H4 (cell line): ENCODE measurements at regions not wholly inside any gene's neighbourhood (a gene's known extent, or its start where the extent isn't known, plus 50 kb on each side); places are given as distances from the start of the nearest gene placed in this dataset.
"Not testable (repeated sequence)": the region's sequence is repeated elsewhere in the genome, so short reads cannot be mapped to it uniquely, and the experiment has no call there.

Experiments used
- DNase-seq: peaks from one replicate; pipeline ENCODE4 v3.0.0-alpha.2; 2015; ENCODE audit warnings: low spot score

DNA sequence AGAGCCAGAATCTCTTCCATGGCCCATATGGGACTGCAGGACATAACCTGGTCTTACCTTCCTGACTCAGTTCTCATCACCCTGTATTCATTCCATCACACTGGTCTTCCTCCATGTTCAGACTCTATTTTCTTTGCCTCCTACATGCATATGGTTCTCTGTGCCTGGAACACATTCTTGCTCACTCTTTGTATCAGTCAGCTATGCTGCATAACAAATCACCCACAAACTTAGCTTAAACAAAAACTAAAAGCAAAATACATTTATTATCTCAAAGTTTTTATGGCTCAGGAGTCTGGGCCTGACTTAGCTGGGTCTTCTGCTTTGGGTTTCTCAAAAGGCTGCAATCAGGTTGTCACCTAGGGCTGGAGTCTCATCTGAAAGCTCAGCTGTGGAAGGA is 712.6 kb upstream of the TBX3 start:
- no peak for DNase-seq

DNA sequence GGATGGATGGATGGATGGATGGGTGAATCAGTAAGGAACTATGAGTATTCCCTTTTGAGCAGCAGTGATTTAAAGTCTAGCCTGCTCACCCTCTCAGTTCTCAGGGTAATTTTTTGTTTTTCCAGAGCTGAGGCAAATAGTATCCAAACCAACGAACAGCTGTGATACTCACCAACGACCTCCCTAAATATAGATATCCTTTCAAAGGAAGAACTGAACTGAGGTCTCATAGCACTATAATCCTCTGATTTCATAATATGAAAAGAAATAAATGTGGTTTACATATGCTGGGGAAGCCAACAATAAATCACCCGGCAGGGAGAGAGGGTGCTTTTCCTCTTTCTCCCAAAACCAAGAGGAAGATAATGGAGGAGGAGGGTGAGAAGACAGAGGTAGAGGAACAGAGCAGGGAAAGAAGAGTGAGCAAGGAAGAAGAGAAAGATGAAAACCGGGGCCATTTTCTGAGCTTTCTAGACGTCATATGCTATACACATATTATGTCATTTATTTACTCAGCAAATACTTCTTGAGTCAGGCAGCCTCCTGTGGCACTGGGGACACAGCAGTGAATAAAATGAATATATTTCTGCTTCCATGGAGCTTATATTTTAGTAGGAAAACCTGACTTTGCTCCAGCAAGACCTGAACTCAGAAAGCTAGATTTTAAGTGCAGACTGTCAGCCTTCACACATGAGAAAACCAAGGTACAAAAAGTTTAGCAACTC is 710.7 kb upstream of the TBX3 start:
- no peak for DNase-seq

DNA sequence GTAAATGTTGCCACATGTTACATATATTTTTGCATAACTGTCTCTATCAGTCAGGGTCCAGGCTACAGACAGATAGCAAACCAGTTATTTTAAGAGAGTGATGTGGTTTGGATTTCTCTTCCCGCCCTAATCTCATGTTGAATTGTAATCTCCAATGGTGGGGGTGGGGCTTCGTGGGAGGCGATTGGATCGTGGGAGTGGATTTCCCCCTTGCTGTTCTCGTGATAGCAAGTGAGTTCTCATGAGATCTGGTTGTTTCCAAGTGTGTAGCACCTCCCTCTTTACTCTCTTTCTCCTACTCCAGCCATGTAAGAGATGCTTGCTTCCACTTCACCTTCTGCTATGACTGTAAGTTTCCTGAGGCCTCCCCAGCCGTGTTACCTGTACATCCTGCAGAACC is 704.2 kb upstream of the TBX3 start:
- DNase-seq = no peak

DNA sequence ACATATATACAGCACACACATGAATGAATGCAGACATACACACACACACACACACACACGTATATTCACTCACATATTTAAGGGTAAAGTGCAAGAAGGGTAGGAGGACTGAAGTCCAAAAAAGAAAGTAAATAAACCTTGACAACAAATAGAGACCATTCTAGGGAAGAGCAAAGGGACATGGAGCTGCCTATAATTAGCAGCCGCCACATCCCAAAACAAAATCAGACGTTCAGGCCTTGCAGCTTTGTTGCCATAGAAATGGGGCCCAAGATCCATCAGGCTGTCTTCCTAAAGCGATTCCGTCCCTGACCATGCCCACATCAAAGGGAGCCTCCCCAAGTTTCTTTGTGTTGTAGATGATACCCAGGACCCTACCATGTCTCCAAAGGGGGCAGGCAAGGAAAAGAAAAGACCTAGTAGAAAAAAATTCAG is 703.5 kb upstream of the TBX3 start:
- no peak for DNase-seq

DNA sequence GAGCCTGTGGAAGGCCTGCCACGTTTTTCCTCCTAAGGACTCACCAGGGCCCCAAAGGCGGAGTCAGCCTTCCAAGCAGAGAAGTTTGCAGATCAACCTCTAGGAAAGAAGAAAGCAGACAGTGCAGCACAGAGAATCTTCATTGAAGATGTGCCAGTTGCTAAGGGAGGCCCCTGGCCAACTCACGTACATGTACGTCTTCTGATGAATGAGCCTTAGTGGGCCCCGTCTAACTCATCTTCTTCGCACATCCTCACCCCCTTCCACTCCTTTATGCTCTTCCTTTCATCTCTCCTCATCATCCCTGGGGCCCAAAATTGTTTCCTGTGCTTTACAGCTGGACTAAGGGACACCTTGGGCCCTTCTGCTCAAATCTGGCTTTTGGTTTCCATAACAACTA is 703.0 kb upstream of the TBX3 start:
- DNase-seq = no peak

DNA sequence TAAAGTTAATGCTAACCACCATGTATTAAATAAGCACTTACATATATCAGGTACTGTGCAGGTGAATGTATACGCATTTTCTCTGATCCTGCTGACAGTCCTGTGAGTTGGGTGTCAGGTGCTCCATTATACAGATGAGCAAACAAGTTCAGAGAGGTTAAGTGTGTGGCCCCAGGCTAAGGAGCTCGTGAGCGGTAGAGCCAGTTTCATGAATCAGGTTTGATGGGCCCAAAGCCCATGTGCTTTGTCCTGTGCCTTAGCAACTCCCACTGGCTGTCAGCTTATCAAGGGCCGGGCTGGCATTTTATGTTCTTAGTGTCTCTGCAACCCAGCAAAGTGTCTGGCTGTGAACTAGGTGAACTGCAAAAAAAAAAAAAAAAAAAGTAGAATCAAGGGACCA is 701.2 kb upstream of the TBX3 start:
- no peak for DNase-seq

DNA sequence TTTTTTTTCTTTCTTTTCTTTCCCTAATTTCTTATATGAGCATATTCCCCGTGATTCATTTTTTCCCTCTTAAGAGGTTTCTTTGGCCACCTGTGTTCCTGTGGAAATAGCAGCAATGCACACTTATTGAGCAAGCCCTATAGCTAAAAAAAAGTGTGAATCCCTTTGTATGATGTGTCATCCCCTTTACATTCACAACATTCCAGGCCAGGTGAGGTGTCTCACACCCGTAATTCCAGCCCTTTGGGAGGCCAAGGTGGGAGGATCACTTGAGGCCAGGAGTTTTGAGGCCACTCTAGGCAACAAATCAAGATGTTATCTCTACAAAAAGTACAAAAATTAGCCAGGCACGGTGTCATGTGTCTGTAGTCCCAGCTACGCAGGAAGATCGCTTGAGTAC is 700.4 kb upstream of the TBX3 start:
- DNase-seq = no peak

DNA sequence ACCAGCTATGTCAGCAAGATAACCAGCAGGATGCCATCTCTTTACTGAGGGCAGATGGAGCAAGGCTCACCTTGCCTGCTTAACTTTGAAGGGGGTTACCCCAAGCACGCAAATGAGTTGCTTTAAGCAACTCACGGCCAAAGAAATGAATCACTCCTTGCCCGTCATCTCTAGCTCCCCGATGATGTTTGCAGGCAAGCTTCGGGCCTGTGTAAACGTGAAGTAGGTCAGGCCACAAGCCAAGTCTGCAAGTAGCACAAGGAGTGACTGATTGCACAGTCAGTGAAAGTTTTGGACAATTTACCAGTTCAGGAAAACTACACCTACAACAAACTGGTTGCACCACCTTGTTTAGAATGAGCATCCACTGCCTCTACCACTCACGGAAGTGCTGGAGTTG is 699.7 kb upstream of the TBX3 start:
- peak; percentile 35 for DNase-seq

DNA sequence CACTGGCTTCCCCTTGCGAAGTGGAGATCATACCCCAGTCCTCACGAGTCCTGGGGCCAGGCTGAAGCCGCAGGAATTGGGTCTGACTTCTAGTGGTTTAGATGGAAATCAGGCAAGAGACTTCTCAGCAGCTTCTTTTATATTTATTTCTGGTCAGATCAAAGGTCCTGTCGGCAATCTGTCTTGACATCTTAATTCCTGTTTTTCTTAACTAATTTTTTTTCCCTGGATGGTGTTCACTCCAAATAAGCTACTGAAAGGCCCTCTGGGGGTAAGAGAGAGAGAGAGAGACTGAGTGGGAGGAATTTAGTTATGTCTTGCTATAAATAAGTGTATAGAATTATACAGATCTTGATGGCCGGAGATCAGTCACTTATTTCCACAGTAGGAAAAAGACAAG is 698.7 kb upstream of the TBX3 start:
- no peak for DNase-seq

DNA sequence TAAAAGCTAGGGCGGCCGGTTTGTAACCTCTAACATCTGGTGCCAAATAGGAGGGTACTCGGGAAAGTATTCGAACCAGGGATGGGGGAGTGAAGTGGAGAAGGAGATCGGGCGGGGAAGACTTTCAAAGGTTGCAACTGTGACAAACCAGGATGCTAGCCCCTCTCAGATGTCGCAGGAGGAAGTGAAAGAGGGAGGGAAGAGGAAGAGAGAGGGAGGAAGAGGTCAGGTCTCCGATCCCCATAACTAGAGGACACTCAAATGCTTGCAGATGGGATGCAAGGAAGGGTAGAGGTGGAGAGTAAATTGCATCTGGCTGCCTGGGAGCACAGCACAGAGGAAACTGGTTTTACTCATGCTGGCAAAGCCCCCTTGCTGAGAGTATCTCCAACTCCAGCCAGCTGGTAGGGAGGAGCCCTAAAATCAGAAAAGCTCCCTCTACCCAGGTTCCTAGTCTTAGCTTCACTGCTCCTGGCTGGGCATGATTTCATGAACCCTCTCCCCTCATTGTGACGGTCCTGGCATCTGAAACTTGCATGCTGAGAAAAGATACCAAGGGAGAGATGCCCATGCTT is 696.7 kb upstream of the TBX3 start:
- DNase-seq = no peak

DNA sequence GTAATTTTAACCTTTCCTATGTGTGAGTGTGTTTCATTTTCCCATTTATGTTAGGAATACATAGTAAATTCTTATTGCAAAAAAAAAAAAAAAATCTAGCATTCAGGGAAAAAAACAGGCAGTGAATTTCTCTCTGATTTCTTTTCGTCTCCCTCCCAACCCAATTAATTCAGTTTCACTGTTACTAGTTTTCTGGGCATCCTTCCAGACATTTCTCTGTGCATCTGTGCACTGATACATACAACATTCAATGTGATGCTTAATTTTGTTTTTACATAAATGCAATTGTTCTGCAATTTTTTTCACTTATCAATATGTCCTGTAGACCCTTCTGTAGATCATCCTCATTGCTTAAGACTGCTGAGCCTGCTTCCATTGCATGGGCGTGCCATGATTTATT is 694.3 kb upstream of the TBX3 start:
- no peak for DNase-seq

DNA sequence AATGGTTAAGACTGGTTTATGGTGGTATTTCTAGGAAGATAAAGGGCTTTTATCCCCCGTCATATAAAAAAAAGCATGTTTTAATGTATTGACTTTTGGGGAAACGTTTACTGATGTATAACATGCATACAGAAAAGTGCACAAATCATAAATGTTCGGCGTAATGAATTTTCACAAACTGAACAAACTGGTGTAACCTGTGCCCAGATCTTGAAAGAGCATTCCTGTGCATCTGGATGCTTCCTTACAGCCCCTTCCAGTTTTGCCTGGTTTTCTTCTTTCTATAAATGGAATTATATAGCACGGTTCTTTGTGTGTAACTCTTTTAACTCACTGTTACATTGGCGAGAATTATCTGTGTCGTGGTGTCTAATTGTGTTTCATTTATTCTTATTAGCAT is 693.8 kb upstream of the TBX3 start:
- no peak for DNase-seq

DNA sequence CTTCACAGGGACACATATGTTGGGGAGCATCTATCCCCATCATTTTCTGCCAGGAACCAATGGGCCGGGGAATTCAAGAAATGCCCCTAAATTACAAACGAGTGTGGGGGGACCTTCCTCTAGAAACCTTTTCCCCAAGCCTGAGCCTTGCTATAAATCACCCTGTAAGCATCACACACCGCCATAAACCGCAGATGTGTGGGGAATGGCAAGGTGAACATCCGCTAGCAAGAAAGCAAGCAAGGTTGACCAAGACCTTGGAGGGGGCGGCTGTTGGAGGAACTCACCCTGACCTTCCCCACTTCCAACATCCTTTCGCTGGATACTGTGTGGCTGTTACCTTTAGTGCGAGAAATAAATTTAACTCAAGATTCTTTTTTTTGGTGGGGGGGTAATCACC is 693.3 kb upstream of the TBX3 start:
- no peak for DNase-seq

DNA sequence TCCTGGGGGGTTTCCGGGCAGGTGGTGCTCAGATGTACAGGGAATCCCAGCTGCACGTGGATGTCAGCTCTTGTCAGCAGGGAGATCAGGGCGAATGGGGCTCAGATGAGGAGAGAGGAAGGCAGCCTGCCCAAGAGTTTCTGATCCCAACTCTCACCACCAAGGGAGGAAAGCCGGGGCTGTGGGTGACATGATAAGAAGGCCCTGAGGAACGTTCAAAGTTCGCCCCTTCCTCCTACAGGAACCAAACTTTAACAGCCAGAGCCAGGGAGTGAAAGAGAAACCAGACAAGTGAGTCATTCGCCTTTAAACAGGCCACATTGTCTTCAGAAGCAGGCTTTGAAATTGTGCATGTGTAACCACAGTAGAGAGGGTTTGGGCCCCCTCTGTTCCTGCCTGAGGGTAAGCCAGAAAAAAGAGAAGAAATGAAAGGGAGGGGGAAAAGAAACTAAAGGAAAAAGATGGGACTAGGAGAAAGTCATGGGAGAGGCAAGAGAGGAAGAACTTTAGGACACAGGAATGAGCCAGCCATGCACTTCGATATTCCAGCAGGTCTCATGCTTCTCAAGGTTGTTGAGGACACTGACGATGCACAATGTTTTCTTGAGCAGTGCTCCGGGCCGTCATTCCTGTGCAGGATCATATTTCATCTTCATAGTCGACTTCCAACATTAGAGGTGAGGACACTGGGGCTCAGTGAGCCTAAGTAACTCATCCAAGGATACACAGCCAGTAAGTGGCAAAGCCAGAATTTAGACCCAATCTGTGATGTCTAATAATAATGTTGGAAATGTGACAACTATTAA is 691.4 kb upstream of the TBX3 start:
- peak; percentile 76 for DNase-seq

DNA sequence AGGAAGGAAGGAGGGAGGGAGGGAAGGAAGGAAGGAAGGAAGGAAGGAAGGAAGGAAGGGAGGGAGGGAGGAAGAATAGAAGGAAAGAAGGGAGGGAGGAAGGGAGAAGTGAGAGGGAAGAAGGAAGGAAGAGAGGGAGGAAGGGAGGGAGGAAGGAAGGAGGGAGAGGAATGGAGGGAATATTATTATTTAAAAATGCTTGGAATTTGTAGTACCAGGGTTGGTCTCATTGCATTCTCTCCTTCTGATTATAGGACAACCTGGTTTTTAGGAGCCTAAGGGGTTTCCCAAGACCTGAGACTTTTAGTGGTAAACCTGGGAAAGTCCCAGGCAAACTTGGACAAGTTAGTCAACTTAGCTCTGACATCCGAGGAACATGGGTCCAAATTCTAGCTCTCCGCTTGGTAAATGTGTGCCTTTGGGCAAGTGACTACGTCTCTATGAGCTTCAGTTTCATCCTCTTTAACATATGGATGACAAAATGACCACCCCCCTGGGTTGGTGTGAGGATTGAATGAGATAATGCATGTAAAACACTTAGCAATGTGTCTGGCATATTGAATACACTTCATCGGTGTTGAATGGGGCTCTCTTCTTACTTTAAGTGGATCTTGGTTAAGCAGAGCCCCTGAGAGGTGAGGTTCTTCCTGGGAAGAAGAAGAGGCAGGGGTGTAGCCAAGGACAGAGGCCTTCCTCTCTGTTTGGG is 690.7 kb upstream of the TBX3 start:
- DNase-seq = no peak

DNA sequence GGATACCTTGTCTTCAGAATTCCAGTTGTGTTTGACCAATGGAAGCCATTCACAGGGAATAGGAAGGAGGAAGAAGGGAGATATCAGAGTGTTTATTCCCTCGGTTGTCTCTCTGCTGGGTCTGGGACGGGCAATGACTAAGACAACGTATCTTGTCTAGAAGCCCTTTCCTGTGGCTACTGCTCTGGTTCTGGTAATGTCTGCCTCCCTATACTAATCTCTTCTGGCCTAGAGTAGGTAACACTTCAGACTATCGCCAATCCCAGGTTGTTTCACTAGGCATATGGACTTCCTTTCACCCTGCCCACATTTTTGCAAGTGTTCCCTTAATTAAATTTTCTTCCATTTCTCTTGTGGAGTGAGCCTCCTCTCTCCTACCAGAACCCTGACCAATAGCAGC is 687.7 kb upstream of the TBX3 start:
- no peak for DNase-seq

DNA sequence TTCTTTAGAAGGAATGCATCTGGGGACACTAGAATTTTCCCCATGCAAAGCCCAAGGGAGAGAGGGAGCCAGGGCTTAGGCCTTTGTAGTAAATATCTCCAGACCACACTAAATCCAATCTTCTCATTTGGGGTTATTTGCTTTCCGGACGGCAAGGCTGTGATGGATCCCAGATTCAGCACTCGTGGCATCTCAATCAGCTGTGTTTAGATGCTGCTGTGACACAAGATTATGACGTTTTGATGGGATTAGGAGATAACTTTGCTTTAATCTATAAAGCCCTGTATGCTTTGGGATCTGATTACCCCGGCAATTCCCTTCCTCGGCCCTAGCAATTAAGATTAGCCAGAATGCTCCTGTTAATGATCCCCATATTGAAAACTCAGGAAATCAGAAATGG is 686.7 kb upstream of the TBX3 start:
- DNase-seq = no peak

DNA sequence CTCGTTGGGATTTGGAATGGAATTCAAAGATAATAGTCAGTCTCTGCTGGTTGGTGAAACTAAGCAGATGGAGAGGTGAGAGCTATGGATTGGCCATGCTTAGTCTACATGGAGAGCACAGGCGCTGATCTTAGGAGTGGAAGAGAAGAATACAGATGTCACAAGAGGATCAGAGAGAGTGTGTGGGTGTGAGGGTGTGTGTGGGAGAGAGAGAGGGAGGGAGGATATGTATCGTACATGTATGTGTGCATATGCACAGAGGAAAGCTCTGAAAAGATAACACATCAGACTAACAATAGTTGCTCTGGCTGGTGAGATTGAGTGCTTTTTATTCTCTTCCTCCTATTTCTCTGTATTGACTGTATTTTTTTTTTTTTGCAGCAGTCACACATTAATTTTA is 686.2 kb upstream of the TBX3 start:
- no peak for DNase-seq

DNA sequence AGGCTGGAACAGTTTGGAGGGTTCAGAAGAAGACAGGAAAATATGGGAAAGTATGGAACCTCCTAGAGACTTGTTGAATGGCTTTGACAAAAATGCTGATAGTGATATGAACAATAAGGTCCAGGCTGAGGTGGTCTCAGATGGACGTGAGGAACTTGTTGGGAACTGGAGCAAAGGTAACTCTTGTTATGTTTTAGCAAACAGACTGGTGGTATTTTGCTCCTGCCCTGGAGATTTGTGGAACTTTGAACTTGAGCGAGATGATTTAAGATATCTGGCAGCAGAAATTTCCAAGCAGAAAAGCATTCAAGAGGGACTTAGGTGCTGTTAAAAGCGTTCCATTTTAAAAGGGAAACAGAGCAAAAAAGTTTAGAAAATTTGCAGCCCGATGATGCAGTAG is 682.3 kb upstream of the TBX3 start:
- not testable (repeated sequence) for DNase-seq

DNA sequence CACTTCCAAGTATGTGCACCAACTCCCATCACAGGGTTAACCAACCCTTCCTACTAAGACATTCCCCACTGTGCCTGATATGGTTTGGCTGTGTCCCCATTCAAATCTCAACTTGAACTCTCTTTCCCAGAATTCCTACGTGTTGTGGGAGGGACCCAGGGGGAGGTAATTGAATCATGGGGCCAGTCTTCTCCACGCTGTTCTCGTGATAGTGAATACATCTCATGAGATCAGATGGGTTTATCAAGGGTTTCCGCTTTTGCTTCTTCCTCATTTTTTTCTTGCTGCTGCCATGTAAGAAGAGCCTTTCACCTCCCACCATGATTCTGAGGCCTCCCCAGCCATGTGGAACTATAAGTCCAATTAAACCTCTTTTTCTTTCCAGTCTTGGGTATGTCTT is 681.8 kb upstream of the TBX3 start:
- not testable (repeated sequence) for DNase-seq

DNA sequence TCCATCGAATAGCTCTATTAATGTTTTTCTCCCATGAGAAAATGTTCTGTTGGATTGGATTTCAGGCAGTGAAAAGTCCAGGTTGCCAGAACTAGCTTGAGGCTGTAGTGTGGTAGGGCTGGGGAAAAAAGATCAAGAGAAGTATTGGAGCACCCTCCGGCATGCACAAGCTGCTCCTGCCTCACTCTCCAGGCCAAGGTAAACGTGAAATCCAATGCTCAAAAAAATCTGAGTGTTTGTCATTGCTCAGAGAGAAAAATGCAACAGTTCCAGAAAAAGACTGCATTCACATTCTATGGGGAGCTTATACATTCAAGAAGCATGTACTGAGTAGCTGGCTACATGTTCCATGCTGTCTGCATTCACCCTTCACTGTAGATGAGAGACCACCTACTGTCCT is 680.9 kb upstream of the TBX3 start:
- no peak for DNase-seq

DNA sequence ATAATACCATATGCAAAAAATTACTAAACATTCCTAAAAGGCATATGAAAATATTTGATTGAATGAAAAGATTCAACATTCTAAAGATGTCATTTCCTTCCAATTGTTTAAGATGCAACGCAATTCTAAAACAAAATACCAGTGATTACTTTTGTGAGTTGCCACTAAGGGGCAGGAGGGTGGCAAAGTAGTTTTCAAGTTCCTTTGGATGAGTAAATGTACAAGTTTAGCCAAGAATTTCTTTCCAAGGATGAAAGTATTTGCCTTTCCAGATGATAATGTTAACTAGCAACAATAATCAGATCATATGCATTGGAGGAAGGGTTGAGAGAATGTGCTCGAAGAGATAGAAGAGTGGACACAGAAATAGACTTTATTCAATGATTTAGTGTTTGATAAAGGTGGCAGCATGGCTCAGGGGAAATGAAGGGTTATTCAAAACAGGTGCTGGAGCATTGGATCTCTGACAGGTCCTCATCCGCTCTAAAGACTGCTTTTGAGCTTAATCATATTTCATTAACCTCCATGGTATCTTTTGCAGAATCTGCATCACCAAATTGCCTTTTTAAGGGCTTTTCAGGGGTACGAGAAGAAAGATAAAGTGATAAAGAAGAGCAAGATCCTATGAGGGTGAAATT is 678.5 kb upstream of the TBX3 start:
- no peak for DNase-seq
